ENCODE measurements at regions not wholly inside any gene's neighbourhood (a gene's known extent, or its start where the extent isn't known, plus 50 kb on each side); places are given as distances from the start of the nearest gene placed in this dataset.

- TF ChIP-seq ZNF462 (CRISPR knock-in tag; IDR thresholded peaks at IDR 0.05): no peak
- no peak for TF ChIP-seq EZH2 (IDR thresholded peaks at IDR 0.05; ENCODE audit: low read depth, unreplicated experiment)
- TF ChIP-seq CREB1 (CRISPR knock-in tag; IDR thresholded peaks at IDR 0.05; ENCODE audit: low read depth): no peak
- no peak for TF ChIP-seq POLR2AphosphoS5 (IDR thresholded peaks at IDR 0.05; ENCODE audit: low read depth)
Observed at GRCh38 chr1:157925419-157926166, 67.9 kb upstream of the KIRREL1 start (continued).

- no peak overlapping the region for H2AFZ ChIP-seq
- H3K79me2 ChIP-seq (replicated peaks; ENCODE audit: insufficient read depth): no peaks in the 10 kb centered on the region
- ATAC-seq: no peak
- H3K36me3 ChIP-seq (ENCODE audit: insufficient read depth): no peaks in the 10 kb centered on the region
- H3K4me2 ChIP-seq: no peak overlapping the region
- DNase-seq (ENCODE audit: low spot score): no peak
- no peak overlapping the region for H3K27ac ChIP-seq (ENCODE audit: low read depth)
- Mint-ChIP-seq H3K27ac (no peak overlapping the region; the same call in 1 of the 2 replicates), H3K9me3 (no peaks in the 10 kb centered on the region), H3K4me3 (no peak overlapping the region), H3K4me1 (no peaks in the 10 kb centered on the region), H3K36me3 (ENCODE audit: low read depth) (no peaks in the 10 kb centered on the region), H3K27me3 (ENCODE audit: insufficient read depth, low read depth, poor library complexity) (peaks cover 3% of the 10 kb centered on the region)
- no peaks in the 10 kb centered on the region for H3K27me3 ChIP-seq (ENCODE audit: insufficient read depth)
- H4K20me1 ChIP-seq (replicated peaks; ENCODE audit: insufficient read depth): no peaks in the 10 kb centered on the region
- H3F3A ChIP-seq (replicated peaks; ENCODE audit: low read depth): no peaks in the 10 kb centered on the region
- peaks cover 9% of the 10 kb centered on the region for H3K9me2 ChIP-seq (ENCODE audit: insufficient read depth)
- no peak overlapping the region for H3K4me3 ChIP-seq
- TF ChIP-seq REST (IDR thresholded peaks at IDR 0.05; ENCODE audit: unreplicated experiment) (no peak), NANOG (IDR thresholded peaks at IDR 0.05; ENCODE audit: borderline replicate concordance) (no peak), CREB1 (CRISPR knock-in tag; IDR thresholded peaks at IDR 0.05; ENCODE audit: low read depth) (no peak), CTCF (conservative IDR thresholded peaks at IDR 0.05; ENCODE audit: low read depth in 2 of 2) (no peak), EZH2 (IDR thresholded peaks at IDR 0.05; ENCODE audit: low read depth, unreplicated experiment) (no peak), EZH2phosphoT487 (IDR thresholded peaks at IDR 0.05; ENCODE audit: unreplicated experiment) (no peak), ZNF114 (CRISPR knock-in tag; IDR thresholded peaks at IDR 0.05) (no peak), STAT1 (IDR thresholded peaks at IDR 0.05; ENCODE audit: unreplicated experiment) (no peak)
- TF ChIP-seq, protein P1, sequence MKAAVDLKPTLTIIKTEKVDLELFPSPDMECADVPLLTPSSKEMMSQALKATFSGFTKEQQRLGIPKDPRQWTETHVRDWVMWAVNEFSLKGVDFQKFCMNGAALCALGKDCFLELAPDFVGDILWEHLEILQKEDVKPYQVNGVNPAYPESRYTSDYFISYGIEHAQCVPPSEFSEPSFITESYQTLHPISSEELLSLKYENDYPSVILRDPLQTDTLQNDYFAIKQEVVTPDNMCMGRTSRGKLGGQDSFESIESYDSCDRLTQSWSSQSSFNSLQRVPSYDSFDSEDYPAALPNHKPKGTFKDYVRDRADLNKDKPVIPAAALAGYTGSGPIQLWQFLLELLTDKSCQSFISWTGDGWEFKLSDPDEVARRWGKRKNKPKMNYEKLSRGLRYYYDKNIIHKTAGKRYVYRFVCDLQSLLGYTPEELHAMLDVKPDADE (IDR thresholded peaks at IDR 0.05): no peak
- H3K4me1 ChIP-seq (ENCODE audit: insufficient read depth): no peaks in the 10 kb centered on the region
Observed at GRCh38 chr1:157932069-157932468, 61.4 kb upstream of the KIRREL1 start.

All from GM23338 (cell line).